IMR-90 (cell line): ENCODE measurements at regions not wholly inside any gene's neighbourhood (a gene's known extent, or its start where the extent isn't known, plus 50 kb on each side); places are given as distances from the start of the nearest gene placed in this dataset.

Experiments used
- ATAC-seq: fragments of 200-7000 bp; cut with Tn5 transposase; 2 replicates; pipeline ENCODE4 v1.9.1; 2020; ENCODE audit warnings: low read depth, mild to moderate bottlenecking, moderate library complexity
- BruUV-seq: library from RNA; stranded (reverse); fragments of 400-500 nt; replicated peaks from 2 replicates; lab custom pipeline; 2021; lab: Mats Ljungman, UMichigan
- CTCF ChIA-PET: fragments of 300-600 bp; formaldehyde crosslinking; extraction: SDS; loops from one replicate; lab custom pipeline; 2021; ENCODE audit warnings: antibody characterized with exemption; lab: Yijun Ruan, JAX
- POLR2A ChIA-PET: fragments of 300-600 bp; sonication (Branson Sonifier 250); formaldehyde crosslinking; loops from one replicate; lab custom pipeline; 2022; ENCODE audit warnings: antibody characterized with exemption; ENCODE audit not compliant: unreplicated experiment; lab: Charles Lee
- DNase-seq: peaks from one replicate; pipeline ENCODE4 v3.0.0; 2013
- H2AFZ ChIP-seq: replicated peaks from 2 replicates; pipeline ENCODE3; 2013; ENCODE audit warnings: low read length, mild to moderate bottlenecking; ENCODE audit not compliant: poor library complexity
- H2AK5ac ChIP-seq: 2 replicates; pipeline ENCODE4 v1.6.1; 2013; ENCODE audit warnings: low read depth, low read length, inconsistent platforms
- H2AK9ac ChIP-seq: replicated peaks from 2 replicates; pipeline ENCODE3; 2013; ENCODE audit warnings: mild to moderate bottlenecking, low read depth, low read length, moderate library complexity; ENCODE audit not compliant: poor library complexity
- H2BK120ac ChIP-seq: 2 replicates; pipeline ENCODE4 v1.6.1; 2013; ENCODE audit warnings: low read depth, low read length, inconsistent platforms
- H2BK15ac ChIP-seq: 3 replicates; pipeline ENCODE4 v1.6.1; 2013; ENCODE audit warnings: low read depth, low read length, inconsistent platforms
- H2BK20ac ChIP-seq: 2 replicates; pipeline ENCODE4 v1.6.1; 2013; ENCODE audit warnings: low read depth, mild to moderate bottlenecking, inconsistent platforms, low read length, moderate library complexity
- H2BK5ac ChIP-seq: 2 replicates; pipeline ENCODE4 v1.6.1; 2013; ENCODE audit warnings: mild to moderate bottlenecking, low read depth, low read length, inconsistent platforms; ENCODE audit not compliant: poor library complexity, severe bottlenecking
- H3K14ac ChIP-seq: replicated peaks from 2 replicates; pipeline ENCODE4 v1.6.1; 2013; ENCODE audit warnings: low read depth, low read length, inconsistent platforms
- H3K18ac ChIP-seq: 2 replicates; pipeline ENCODE4 v1.6.1; 2013; ENCODE audit warnings: low read depth, low read length, control low read depth
- H3K23ac ChIP-seq: 2 replicates; pipeline ENCODE4 v1.6.1; 2013; ENCODE audit warnings: low read depth, low read length, inconsistent platforms
- H3K27ac ChIP-seq: 2 replicates; pipeline ENCODE4 v1.5.1; 2013; ENCODE audit warnings: mild to moderate bottlenecking, control low read depth, low read length; ENCODE audit not compliant: insufficient read depth
- H3K27me3 ChIP-seq: 2 replicates; pipeline ENCODE4 v1.6.1; 2013; ENCODE audit warnings: low read length; ENCODE audit not compliant: control insufficient read depth, insufficient read depth
- H3K36me3 ChIP-seq: 2 replicates; pipeline ENCODE4 v1.6.1; 2013; ENCODE audit warnings: low read length, mixed read lengths; ENCODE audit not compliant: control insufficient read depth, insufficient read depth
- H3K4ac ChIP-seq: 2 replicates; pipeline ENCODE4 v1.6.1; 2013; ENCODE audit warnings: low read depth, low read length, inconsistent platforms
- H3K4me1 ChIP-seq: 2 replicates; pipeline ENCODE4 v1.6.1; 2013; ENCODE audit warnings: low read length, mixed read lengths; ENCODE audit not compliant: control insufficient read depth, insufficient read depth
- H3K4me2 ChIP-seq: 2 replicates; pipeline ENCODE4 v1.6.1; 2013; ENCODE audit warnings: low read depth, mild to moderate bottlenecking, control low read depth, low read length, moderate library complexity
- H3K4me3 ChIP-seq: 2 replicates; pipeline ENCODE4 v1.5.1; 2013; ENCODE audit warnings: low read depth, mild to moderate bottlenecking, control low read depth, low read length, moderate library complexity; ENCODE audit not compliant: insufficient read depth
- H3K56ac ChIP-seq: 2 replicates; pipeline ENCODE4 v1.6.1; 2013; ENCODE audit warnings: low read length, inconsistent platforms; ENCODE audit not compliant: insufficient read depth; ENCODE audit errors: extremely low read depth
- H3K79me1 ChIP-seq, 2 experiments: 2 replicates each; pipeline ENCODE4 v1.6.1; 2013; ENCODE audit warnings: low read length in 2 of 2, inconsistent platforms in 1 of 2, low read depth in 1 of 2
- H3K9ac ChIP-seq: 2 replicates; pipeline ENCODE4 v1.6.1; 2013; ENCODE audit warnings: low read depth, low read length, control low read depth
- H3K9me1 ChIP-seq: 2 replicates; pipeline ENCODE4 v1.6.1; 2013; ENCODE audit warnings: low read length, inconsistent platforms; ENCODE audit not compliant: insufficient read depth
- H3K9me3 ChIP-seq: 2 replicates; pipeline ENCODE4 v1.6.1; 2013; ENCODE audit warnings: low read length; ENCODE audit not compliant: control insufficient read depth, insufficient read depth
- H4K20me1 ChIP-seq: 2 replicates; pipeline ENCODE4 v1.6.1; 2013; ENCODE audit warnings: low read length, inconsistent platforms; ENCODE audit not compliant: insufficient read depth
- H4K5ac ChIP-seq: 2 replicates; pipeline ENCODE4 v1.6.1; 2013; ENCODE audit warnings: mild to moderate bottlenecking, low read depth, low read length, control low read depth
- H4K8ac ChIP-seq, 2 experiments: 2 replicates each; pipeline ENCODE4 v1.6.1; 2013; ENCODE audit warnings: low read depth in 2 of 2, low read length in 2 of 2, control low read depth in 1 of 2, inconsistent platforms in 1 of 2
- H4K91ac ChIP-seq: 2 replicates; pipeline ENCODE4 v1.6.1; 2013; ENCODE audit warnings: low read depth, low read length, inconsistent platforms; ENCODE audit not compliant: insufficient read depth
- FOS ChIP-seq: fragments of 150-350 bp; IDR thresholded peaks from 2 replicates; pipeline ENCODE4 v1.6.1; 2016; ENCODE audit warnings: low read depth, low read length
- MAZ ChIP-seq: IDR thresholded peaks from 2 replicates; pipeline ENCODE4 v1.6.1; 2012; ENCODE audit warnings: low read depth, mild to moderate bottlenecking, low read length, improper control_type of control experiment, moderate library complexity, borderline replicate concordance
- POLR2A ChIP-seq: IDR thresholded peaks from 2 replicates; pipeline ENCODE4 v1.6.1; 2012; ENCODE audit warnings: mild to moderate bottlenecking, low read depth, low read length
- RFX5 ChIP-seq: IDR thresholded peaks from 2 replicates; pipeline ENCODE4 v1.8.0; 2012; ENCODE audit warnings: low read depth, mild to moderate bottlenecking, low read length, moderate library complexity
- SMC3 ChIP-seq: fragments of 150-350 bp; IDR thresholded peaks from 2 replicates; pipeline ENCODE4 v1.6.1; 2016; ENCODE audit warnings: low read depth, mild to moderate bottlenecking, antibody characterized with exemption, low read length, moderate library complexity
- WGBS, 2 experiments: methylation state at CpG; one replicate each; pipeline versions ENCODE4 v1.1.5 to v1.1.7; 2013; ENCODE audit warnings: missing lambda C conversion rate in 2 of 2; ENCODE audit not compliant: insufficient read length in 1 of 2; ENCODE audit errors: extremely low coverage in 2 of 2; 5-methylcytosine and 5-hydroxymethylcytosine counted together
- dilution Hi-C: fragments of 300-500 bp; cut with HindIII; formaldehyde crosslinking; loops from one replicate; pipeline ENCODE4 v1.14.3; 2018; ENCODE audit warnings: low sequenced_read_pairs; ENCODE audit not compliant: unreplicated experiment
- in situ Hi-C: fragments of 300-500 bp; cut with MboI; formaldehyde crosslinking; loops from 3 replicates; pipeline ENCODE4 v1.14.3; 2019; ENCODE audit warnings: low sequenced_read_pairs, inconsistent platforms, mixed read lengths
- intact Hi-C: fragments of 100-400 bp; cut with micrococcal nuclease; formaldehyde crosslinking; loops from 2 replicates; pipeline ENCODE4 v1.10.0; 2022
- TF ChIP-seq, protein P1 (sequence below): fragments of 150-350 bp; IDR thresholded peaks from 2 replicates; pipeline ENCODE4 v1.6.1; 2016; ENCODE audit warnings: low read depth, mild to moderate bottlenecking, low read length, moderate library complexity, borderline replicate concordance
- TF ChIP-seq, protein P2 (sequence below): fragments of 150-350 bp; IDR thresholded peaks from 2 replicates; pipeline ENCODE4 v1.6.1; 2017; ENCODE audit warnings: mild to moderate bottlenecking, antibody characterized with exemption, low read length, low read depth

DNA sequence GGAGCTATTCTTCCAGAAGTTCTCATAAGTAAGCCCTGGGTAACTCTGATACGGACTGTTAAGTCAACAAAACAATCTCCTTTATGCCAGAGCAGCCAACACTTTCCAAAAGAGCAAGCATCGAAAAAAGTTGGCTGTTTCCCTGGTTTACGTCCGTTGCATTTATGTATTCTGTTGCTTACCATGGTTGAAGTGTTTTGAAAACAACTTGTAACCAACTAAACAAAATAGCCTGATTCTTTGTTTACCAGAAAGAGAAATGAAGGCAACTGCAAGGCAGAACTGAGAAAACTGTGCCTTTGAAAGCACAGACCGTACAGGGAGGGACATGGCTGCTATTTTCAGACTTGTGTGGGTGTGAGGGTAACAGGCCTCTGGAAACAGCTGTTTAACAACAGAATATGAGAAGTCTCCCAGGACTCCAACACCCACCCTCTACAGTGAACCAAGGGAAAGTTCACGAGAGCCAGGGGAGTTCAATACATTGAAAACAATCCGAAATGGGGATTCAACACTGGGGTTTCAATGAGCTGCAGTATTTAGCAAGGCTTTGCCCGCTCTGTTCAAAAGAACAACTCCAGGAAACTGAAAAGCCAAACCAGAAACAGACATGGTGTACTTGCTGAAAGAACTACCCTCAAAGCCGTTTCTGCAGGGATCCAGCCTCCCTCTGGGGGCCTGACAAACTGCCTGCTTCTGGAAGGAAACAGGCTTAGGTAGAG, 95.8 kb upstream of the EGFL6 start:
- H2BK20ac ChIP-seq: peak overlapping the region; percentile 64
- H3K9me1 ChIP-seq: no peaks in the 10 kb centered on the region
- peak overlapping the region; percentile 6 for H4K91ac ChIP-seq
- H2BK5ac ChIP-seq: peak overlapping the region; percentile 36
- H2AK9ac ChIP-seq: no peak overlapping the region
- TF ChIP-seq MAZ (no peak), POLR2A (no peak), FOS (no peak), RFX5 (no peak), SMC3 (no peak)
- TF ChIP-seq, protein P1, sequence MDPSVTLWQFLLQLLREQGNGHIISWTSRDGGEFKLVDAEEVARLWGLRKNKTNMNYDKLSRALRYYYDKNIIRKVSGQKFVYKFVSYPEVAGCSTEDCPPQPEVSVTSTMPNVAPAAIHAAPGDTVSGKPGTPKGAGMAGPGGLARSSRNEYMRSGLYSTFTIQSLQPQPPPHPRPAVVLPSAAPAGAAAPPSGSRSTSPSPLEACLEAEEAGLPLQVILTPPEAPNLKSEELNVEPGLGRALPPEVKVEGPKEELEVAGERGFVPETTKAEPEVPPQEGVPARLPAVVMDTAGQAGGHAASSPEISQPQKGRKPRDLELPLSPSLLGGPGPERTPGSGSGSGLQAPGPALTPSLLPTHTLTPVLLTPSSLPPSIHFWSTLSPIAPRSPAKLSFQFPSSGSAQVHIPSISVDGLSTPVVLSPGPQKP: no peak
- TF ChIP-seq, protein P2, sequence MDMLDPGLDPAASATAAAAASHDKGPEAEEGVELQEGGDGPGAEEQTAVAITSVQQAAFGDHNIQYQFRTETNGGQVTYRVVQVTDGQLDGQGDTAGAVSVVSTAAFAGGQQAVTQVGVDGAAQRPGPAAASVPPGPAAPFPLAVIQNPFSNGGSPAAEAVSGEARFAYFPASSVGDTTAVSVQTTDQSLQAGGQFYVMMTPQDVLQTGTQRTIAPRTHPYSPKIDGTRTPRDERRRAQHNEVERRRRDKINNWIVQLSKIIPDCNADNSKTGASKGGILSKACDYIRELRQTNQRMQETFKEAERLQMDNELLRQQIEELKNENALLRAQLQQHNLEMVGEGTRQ: no peak
- H3K27ac ChIP-seq: peak overlapping the region; percentile 4; the same call in 1 of the 2 replicates
- H3K23ac ChIP-seq: peak overlapping the region; percentile 44; the same call in 1 of the 2 replicates
- H3K4me1 ChIP-seq: peaks cover 7% of the 10 kb centered on the region
- CTCF ChIA-PET: interaction anchor here (1.0 kb wide), 1 partner anchor 172 kb away, joined by 3 read pairs; no protein-coding TSS in a partner anchor
- H3K18ac ChIP-seq: peak overlapping the region; percentile 92
- H3K4me3 ChIP-seq: no peak overlapping the region
- H3K27me3 ChIP-seq: no peaks in the 10 kb centered on the region
- H3K14ac ChIP-seq: peak overlapping the region; percentile 29; the same call in 1 of the 2 replicates
- in situ Hi-C loops (no loop called here), intact Hi-C loops (loop anchor here (5.0 kb wide), 1 partner anchor 41 kb away; no protein-coding TSS in a partner anchor), dilution Hi-C loops (no loop called here)
- peak overlapping the region; percentile 80 for H4K5ac ChIP-seq
- no peaks in the 10 kb centered on the region for H3K79me1 ChIP-seq
- ATAC-seq (peak; percentile 42; the same call in 1 of the 2 replicates), DNase-seq (peak; percentile 40)
- peak overlapping the region; percentile 74; the same call in 1 of the 2 replicates for H3K4me2 ChIP-seq
- no TSS peak for BruUV-seq
- H2BK15ac ChIP-seq: peak overlapping the region; percentile 62; the same call in 1 of the 3 replicates
- peak overlapping the region; percentile 76 for H2BK120ac ChIP-seq
- peak overlapping the region; percentile 30; the same call in 1 of the 2 replicates for H3K4ac ChIP-seq
- POLR2A ChIA-PET: interaction anchor here (0.7 to 1.0 kb wide), 3 partner anchors 14 to 1687 kb away, joined by 3 read pairs; no protein-coding TSS in a partner anchor
- no peaks in the 10 kb centered on the region for H3K9me3 ChIP-seq
- H3K9ac ChIP-seq: 0 out of 2 replicates have a peak overlapping the region, but pooled peaks have one; percentile 38
- no CpG with 5 or more reads among the region's 9 CpGs for WGBS, 2 experiments
- H4K8ac ChIP-seq: peak overlapping the region; percentile 15 to 74; a peak in 3 of 4 replicates
- H3K56ac ChIP-seq: no peak overlapping the region
- H4K20me1 ChIP-seq: no peaks in the 10 kb centered on the region
- H2AFZ ChIP-seq: peak overlapping the region; percentile 66
- H3K36me3 ChIP-seq: no peaks in the 10 kb centered on the region
- H2AK5ac ChIP-seq: no peak overlapping the region
